HL-60 (cell line): ENCODE measurements at regions not wholly inside any gene's neighbourhood (a gene's known extent, or its start where the extent isn't known, plus 50 kb on each side); places are given as distances from the start of the nearest gene placed in this dataset.

Experiments used
- DNase-seq, 2 experiments: peaks; one replicate each; pipeline ENCODE4 v3.0.0-alpha.2; 2010 to 2020; ENCODE audit warnings: low read depth in 1 of 2, low spot score in 1 of 2
- H3K27ac ChIP-seq: fragments of 250-450 bp; sonication (Bioruptor Pico); replicated peaks from 2 replicates; pipeline ENCODE4 v1.5.1; 2020; ENCODE audit warnings: mild to moderate bottlenecking, moderate library complexity
- H3K27me3 ChIP-seq: fragments of 250-450 bp; sonication (Bioruptor Pico); 2 replicates; pipeline ENCODE4 v1.5.1; 2021; ENCODE audit warnings: mild to moderate bottlenecking, moderate library complexity; ENCODE audit not compliant: insufficient read depth, poor library complexity, severe bottlenecking
- H3K4me3 ChIP-seq: replicated peaks from 2 replicates; pipeline ENCODE4 v1.5.1; 2011; ENCODE audit warnings: mild to moderate bottlenecking, control low read depth, low read length; ENCODE audit not compliant: insufficient read depth
- GABPA ChIP-seq: IDR thresholded peaks from 2 replicates; pipeline ENCODE4 v1.6.1; 2012; ENCODE audit warnings: low read depth
- POLR2AphosphoS5 ChIP-seq: IDR thresholded peaks from 2 replicates; pipeline ENCODE4 v1.6.1; 2012; ENCODE audit warnings: low read depth
- SPI1 ChIP-seq: IDR thresholded peaks from 2 replicates; pipeline ENCODE4 v1.6.1; 2012; ENCODE audit warnings: low read depth, mild to moderate bottlenecking, borderline replicate concordance
- TF ChIP-seq, protein P1 (sequence below): IDR thresholded peaks from 2 replicates; pipeline ENCODE4 v1.6.1; 2012; ENCODE audit warnings: low read depth; ENCODE audit not compliant: insufficient replicate concordance
- TF ChIP-seq, protein P2 (sequence below): IDR thresholded peaks from one replicate; pipeline ENCODE4 v1.5.1; 2011; ENCODE audit warnings: low read length, control low read depth, inconsistent platforms; ENCODE audit not compliant: insufficient read depth

DNA sequence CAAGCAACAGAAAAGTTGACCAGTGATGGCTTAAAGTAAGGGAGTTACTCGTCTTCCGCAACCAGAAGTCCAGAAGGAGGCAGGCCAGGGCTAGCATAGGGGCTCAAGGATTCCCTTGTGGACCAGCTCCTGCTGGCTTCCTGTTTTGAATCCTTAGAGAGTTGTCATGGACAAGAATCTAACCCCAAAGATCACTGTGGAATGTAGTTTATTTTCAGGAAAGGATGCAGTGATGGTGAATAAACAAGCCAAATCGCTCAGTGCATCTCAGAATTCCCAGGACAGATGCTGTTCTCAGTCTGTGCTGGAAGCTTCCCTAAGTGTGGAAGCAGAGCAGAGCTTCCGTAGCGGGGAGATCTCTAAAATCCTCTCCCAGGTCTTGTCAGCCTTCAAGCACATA is 311.3 kb downstream of the C12orf75 start:
- TF ChIP-seq, protein P1, sequence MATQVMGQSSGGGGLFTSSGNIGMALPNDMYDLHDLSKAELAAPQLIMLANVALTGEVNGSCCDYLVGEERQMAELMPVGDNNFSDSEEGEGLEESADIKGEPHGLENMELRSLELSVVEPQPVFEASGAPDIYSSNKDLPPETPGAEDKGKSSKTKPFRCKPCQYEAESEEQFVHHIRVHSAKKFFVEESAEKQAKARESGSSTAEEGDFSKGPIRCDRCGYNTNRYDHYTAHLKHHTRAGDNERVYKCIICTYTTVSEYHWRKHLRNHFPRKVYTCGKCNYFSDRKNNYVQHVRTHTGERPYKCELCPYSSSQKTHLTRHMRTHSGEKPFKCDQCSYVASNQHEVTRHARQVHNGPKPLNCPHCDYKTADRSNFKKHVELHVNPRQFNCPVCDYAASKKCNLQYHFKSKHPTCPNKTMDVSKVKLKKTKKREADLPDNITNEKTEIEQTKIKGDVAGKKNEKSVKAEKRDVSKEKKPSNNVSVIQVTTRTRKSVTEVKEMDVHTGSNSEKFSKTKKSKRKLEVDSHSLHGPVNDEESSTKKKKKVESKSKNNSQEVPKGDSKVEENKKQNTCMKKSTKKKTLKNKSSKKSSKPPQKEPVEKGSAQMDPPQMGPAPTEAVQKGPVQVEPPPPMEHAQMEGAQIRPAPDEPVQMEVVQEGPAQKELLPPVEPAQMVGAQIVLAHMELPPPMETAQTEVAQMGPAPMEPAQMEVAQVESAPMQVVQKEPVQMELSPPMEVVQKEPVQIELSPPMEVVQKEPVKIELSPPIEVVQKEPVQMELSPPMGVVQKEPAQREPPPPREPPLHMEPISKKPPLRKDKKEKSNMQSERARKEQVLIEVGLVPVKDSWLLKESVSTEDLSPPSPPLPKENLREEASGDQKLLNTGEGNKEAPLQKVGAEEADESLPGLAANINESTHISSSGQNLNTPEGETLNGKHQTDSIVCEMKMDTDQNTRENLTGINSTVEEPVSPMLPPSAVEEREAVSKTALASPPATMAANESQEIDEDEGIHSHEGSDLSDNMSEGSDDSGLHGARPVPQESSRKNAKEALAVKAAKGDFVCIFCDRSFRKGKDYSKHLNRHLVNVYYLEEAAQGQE = no peak
- TF ChIP-seq GABPA (no peak), SPI1 (no peak), POLR2AphosphoS5 (no peak)
- TF ChIP-seq, protein P2, sequence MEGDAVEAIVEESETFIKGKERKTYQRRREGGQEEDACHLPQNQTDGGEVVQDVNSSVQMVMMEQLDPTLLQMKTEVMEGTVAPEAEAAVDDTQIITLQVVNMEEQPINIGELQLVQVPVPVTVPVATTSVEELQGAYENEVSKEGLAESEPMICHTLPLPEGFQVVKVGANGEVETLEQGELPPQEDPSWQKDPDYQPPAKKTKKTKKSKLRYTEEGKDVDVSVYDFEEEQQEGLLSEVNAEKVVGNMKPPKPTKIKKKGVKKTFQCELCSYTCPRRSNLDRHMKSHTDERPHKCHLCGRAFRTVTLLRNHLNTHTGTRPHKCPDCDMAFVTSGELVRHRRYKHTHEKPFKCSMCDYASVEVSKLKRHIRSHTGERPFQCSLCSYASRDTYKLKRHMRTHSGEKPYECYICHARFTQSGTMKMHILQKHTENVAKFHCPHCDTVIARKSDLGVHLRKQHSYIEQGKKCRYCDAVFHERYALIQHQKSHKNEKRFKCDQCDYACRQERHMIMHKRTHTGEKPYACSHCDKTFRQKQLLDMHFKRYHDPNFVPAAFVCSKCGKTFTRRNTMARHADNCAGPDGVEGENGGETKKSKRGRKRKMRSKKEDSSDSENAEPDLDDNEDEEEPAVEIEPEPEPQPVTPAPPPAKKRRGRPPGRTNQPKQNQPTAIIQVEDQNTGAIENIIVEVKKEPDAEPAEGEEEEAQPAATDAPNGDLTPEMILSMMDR = no peak
- Histone ChIP-seq H3K27me3 (no peaks in the 10 kb centered on the region), H3K4me3 (no peak overlapping the region), H3K27ac (no peak overlapping the region)
- no peak for DNase-seq

DNA sequence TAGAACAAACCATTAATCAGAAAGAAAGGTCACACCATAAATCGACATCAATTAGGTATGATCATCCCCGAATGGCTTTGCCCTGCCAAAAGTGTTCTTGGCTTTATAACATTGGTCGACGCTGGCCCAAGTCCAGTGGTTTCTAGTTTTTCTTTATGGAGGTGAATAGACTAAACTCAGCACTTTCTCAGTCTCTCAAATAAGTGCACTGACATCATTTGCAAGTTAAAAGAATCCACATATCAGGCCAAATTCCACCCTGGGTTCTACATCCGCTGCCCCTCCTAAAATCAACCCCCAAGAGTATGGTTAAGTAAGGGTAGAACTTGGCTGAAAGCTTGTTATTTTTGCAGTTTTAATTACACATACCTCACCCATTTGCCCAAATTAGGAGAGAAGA is 314.3 kb downstream of the C12orf75 start:
- no peak for TF ChIP-seq POLR2AphosphoS5
- no peak for TF ChIP-seq SPI1
- TF ChIP-seq, protein P1 = no peak
- TF ChIP-seq, protein P2 = no peak
- TF ChIP-seq GABPA = no peak
- peaks cover 2% of the 10 kb centered on the region for H3K27me3 ChIP-seq
- DNase-seq = no peak

DNA sequence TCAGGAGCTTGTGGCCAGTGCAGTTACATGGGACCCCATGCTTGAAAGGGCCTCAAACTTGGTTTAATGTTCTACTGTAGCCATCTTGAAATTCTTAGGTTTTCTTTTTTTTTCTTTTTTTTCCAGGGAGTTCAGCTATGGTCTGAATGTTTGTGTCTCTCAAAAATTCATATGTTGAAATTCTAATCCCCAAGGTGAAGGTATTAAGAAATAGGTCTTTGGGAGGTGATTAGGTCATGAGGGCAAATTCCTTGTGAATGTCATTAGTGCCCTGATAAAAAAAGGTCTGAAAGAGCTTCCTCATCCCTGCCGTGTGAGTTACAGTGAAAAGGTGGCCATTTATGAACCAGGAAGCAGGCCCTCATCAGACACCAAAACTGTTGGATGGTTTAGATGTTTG is 324.1 kb downstream of the C12orf75 start:
- no peak overlapping the region for H3K4me3 ChIP-seq
- TF ChIP-seq GABPA (no peak), SPI1 (no peak), POLR2AphosphoS5 (no peak)
- TF ChIP-seq, protein P2 = no peak
- TF ChIP-seq, protein P1 = no peak
- no peak for DNase-seq
- H3K27ac ChIP-seq = no peak overlapping the region
- no peaks in the 10 kb centered on the region for H3K27me3 ChIP-seq

More for the DNA sequence above, 314.3 kb downstream of the C12orf75 start:
- Histone ChIP-seq H3K4me3 (no peak overlapping the region), H3K27ac (no peak overlapping the region)
